GM12878 (cell line): ENCODE measurements at regions not wholly inside any gene's neighbourhood (a gene's known extent, or its start where the extent isn't known, plus 50 kb on each side); places are given as distances from the start of the nearest gene placed in this dataset.

ENCODE experiments used
- ATAC-seq: fragments of 200-7000 bp; cut with Tn5 transposase; 3 replicates; pipeline ENCODE4 v1.9.1; 2020; ENCODE audit warnings: mild to moderate bottlenecking, moderate library complexity
- BruUV-seq: library from RNA; stranded (reverse); fragments of 400-500 nt; replicated peaks from 2 replicates; lab custom pipeline; 2021; lab: Mats Ljungman, UMichigan
- CTCF ChIA-PET: fragments of 300-600 bp; sonication (Branson Sonifier 250); formaldehyde crosslinking; extraction: SDS; loops from one replicate; lab custom pipeline; 2021; ENCODE audit warnings: inconsistent platforms; lab: Yijun Ruan, JAX
- POLR2A ChIA-PET: fragments of 350-600 bp; formaldehyde crosslinking; extraction: SDS; loops from one replicate; lab custom pipeline; 2021; ENCODE audit warnings: inconsistent platforms; lab: Charles Lee
- RAD21 ChIA-PET: fragments of 300-600 bp; sonication (Branson Sonifier 250); formaldehyde crosslinking; loops from one replicate; lab custom pipeline; 2023; ENCODE audit warnings: antibody characterized with exemption; ENCODE audit not compliant: unreplicated experiment; lab: Charles Lee
- SMC1A ChIA-PET: fragments of 300-600 bp; sonication (Branson Sonifier 250); formaldehyde crosslinking; loops from one replicate; lab custom pipeline; 2023; ENCODE audit not compliant: unreplicated experiment, uncharacterized antibody; lab: Charles Lee
- DNase-seq: peaks from one replicate; pipeline ENCODE4 v3.0.0-alpha.2; 2011; ENCODE audit warnings: low read depth, low spot score
- FAIRE-seq: peaks from 3 replicates; lab custom pipeline; 2011; peaks lifted over from hg19 to GRCh38; lab: Jason Lieb, UNC
- H2AFZ ChIP-seq: 2 replicates; pipeline ENCODE4 v1.6.0; 2011; ENCODE audit warnings: low read depth, low read length, control low read depth; ENCODE audit not compliant: control insufficient read depth
- H3K27ac ChIP-seq: 2 replicates; pipeline ENCODE4 v1.5.1; 2011; ENCODE audit warnings: control low read depth; ENCODE audit not compliant: control insufficient read depth, insufficient read depth
- H3K27me3 ChIP-seq, 2 experiments: replicated peaks in 1 of 2; 2 replicates each; pipeline versions ENCODE4 v1.6.0 to v1.6.1; 2011; ENCODE audit warnings: low read length in 1 of 2; ENCODE audit not compliant: control insufficient read depth in 2 of 2, insufficient read depth in 2 of 2
- H3K36me3 ChIP-seq, 2 experiments: 2 replicates each; pipeline ENCODE4 v1.5.1; 2011; ENCODE audit warnings: low read length in 1 of 2; ENCODE audit not compliant: control insufficient read depth in 2 of 2, insufficient read depth in 2 of 2
- H3K4me1 ChIP-seq: 2 replicates; pipeline ENCODE4 v1.6.1; 2011; ENCODE audit warnings: mild to moderate bottlenecking, low read length, moderate library complexity, mixed read lengths; ENCODE audit not compliant: control insufficient read depth, insufficient read depth
- H3K4me2 ChIP-seq: 2 replicates; pipeline ENCODE4 v1.6.0; 2011; ENCODE audit warnings: control low read depth; ENCODE audit not compliant: control insufficient read depth, insufficient read depth
- H3K4me3 ChIP-seq: fragments of 200-600 bp; sonication (generic); 2 replicates; pipeline ENCODE4 v1.5.1; 2016
- H3K79me2 ChIP-seq: 2 replicates; pipeline ENCODE4 v1.6.0; 2011; ENCODE audit warnings: low read length; ENCODE audit not compliant: control insufficient read depth, insufficient read depth
- H3K9ac ChIP-seq: 2 replicates; pipeline ENCODE4 v1.8.0; 2011; ENCODE audit warnings: low read length, control low read depth, mixed read lengths; ENCODE audit not compliant: control insufficient read depth, insufficient read depth
- H3K9me3 ChIP-seq: replicated peaks from 3 replicates; pipeline ENCODE4 v1.5.1; 2011; ENCODE audit warnings: mild to moderate bottlenecking, low read length; ENCODE audit not compliant: control insufficient read depth, insufficient read depth
- H4K20me1 ChIP-seq: 2 replicates; pipeline ENCODE4 v1.6.0; 2011; ENCODE audit not compliant: control insufficient read depth, insufficient read depth
- BHLHE40 ChIP-seq, 2 experiments: fragments of 450-650 bp in 1 of 2; IDR thresholded peaks; 2 replicates each; pipeline ENCODE4 v1.6.1; 2011 to 2017; ENCODE audit warnings: low read depth in 2 of 2, borderline replicate concordance in 1 of 2, improper control_type of control experiment in 1 of 2, low read length in 1 of 2, mild to moderate bottlenecking in 1 of 2
- CUX1 ChIP-seq: IDR thresholded peaks from 2 replicates; pipeline ENCODE4 v1.6.1; 2012; ENCODE audit warnings: improper control_type of control experiment, low read depth, low read length; ENCODE audit not compliant: insufficient replicate concordance
- EGR1 ChIP-seq, 2 experiments: IDR thresholded peaks; 1 replicate in 1 of 2; 2 replicates in 1 of 2; pipeline ENCODE4 v1.6.1; 2011 to 2012; ENCODE audit warnings: low read depth in 2 of 2, low read length in 2 of 2, borderline replicate concordance in 1 of 2, mild to moderate bottlenecking in 1 of 2, moderate library complexity in 1 of 2
- FOS ChIP-seq: IDR thresholded peaks from 3 replicates; pipeline ENCODE4 v1.6.1; 2011; ENCODE audit warnings: borderline replicate concordance; ENCODE audit not compliant: insufficient read length; ENCODE audit errors: extremely low read depth
- HDAC2 ChIP-seq: fragments of 200-600 bp; sonication (generic); IDR thresholded peaks from 2 replicates; pipeline ENCODE4 v1.6.1; 2017
- HSF1 ChIP-seq: fragments of 150-350 bp; IDR thresholded peaks from 2 replicates; pipeline ENCODE4 v1.6.1; 2014; ENCODE audit warnings: mild to moderate bottlenecking, low read depth, low read length
- MTA2 ChIP-seq: fragments of 450-650 bp; IDR thresholded peaks from 2 replicates; pipeline ENCODE4 v1.6.1; 2016; ENCODE audit warnings: low read depth, mild to moderate bottlenecking, moderate library complexity
- MXI1 ChIP-seq: fragments of 150-350 bp; IDR thresholded peaks from 2 replicates; pipeline ENCODE4 v1.6.1; 2011; ENCODE audit warnings: low read depth, mild to moderate bottlenecking, inconsistent platforms, low read length, improper control_type of control experiment
- SIX5 ChIP-seq: IDR thresholded peaks from 2 replicates; pipeline ENCODE4 v1.6.1; 2011; ENCODE audit warnings: mild to moderate bottlenecking, low read depth, low read length, moderate library complexity; ENCODE audit not compliant: severe bottlenecking
- TCF12 ChIP-seq: IDR thresholded peaks from 2 replicates; pipeline ENCODE4 v1.6.1; 2011; ENCODE audit warnings: low read depth, mild to moderate bottlenecking, low read length
- TCF7 ChIP-seq: IDR thresholded peaks from 2 replicates; pipeline ENCODE4 v1.6.1; 2014; ENCODE audit warnings: antibody characterized with exemption, borderline replicate concordance
- WRNIP1 ChIP-seq: IDR thresholded peaks from 2 replicates; pipeline ENCODE4 v1.6.1; 2011; ENCODE audit warnings: low read depth, low read length, improper control_type of control experiment, borderline replicate concordance
- WGBS: methylation state at CpG from one replicate; pipeline ENCODE4 v1.1.6; 2016; ENCODE audit warnings: low lambda C conversion rate; ENCODE audit not compliant: insufficient replicate concordance, insufficient coverage; ENCODE audit errors: missing lambda C conversion rate; 5-methylcytosine and 5-hydroxymethylcytosine counted together
- in situ Hi-C: fragments of 300-500 bp; cut with MboI; formaldehyde crosslinking; loops from 9 replicates; pipeline ENCODE4 v1.14.3; 2018; ENCODE audit warnings: mixed read lengths
- intact Hi-C: fragments of 100-400 bp; cut with micrococcal nuclease; formaldehyde crosslinking; loops from one replicate; pipeline ENCODE4 v1.14.2; 2022; ENCODE audit not compliant: unreplicated experiment

GRCh38 chr14:54229136-54229535 lies 167.7 kb upstream of the CDKN3 start:
- no peak overlapping the region for H3K9ac ChIP-seq
- H3K27me3 ChIP-seq = no peaks in the 10 kb centered on the region; a peak in 1 of 4 replicates
- BruUV-seq = no TSS peak
- H3K4me2 ChIP-seq = no peak overlapping the region
- SMC1A ChIA-PET = no interaction called here
- CTCF ChIA-PET = no interaction called here
- TF ChIP-seq CUX1 (no peak), MXI1 (no peak), WRNIP1 (no peak), FOS (no peak), MTA2 (no peak), TCF12 (no peak), SIX5 (no peak), EGR1 (IDR thresholded peaks at IDR 0.05; ENCODE audit: borderline replicate concordance in 1 of 2, low read depth in 2 of 2, low read length in 2 of 2) (no peak), HSF1 (no peak), HDAC2 (no peak), TCF7 (no peak), BHLHE40 (IDR thresholded peaks at IDR 0.05; ENCODE audit: borderline replicate concordance in 1 of 2, low read depth in 2 of 2, low read length in 1 of 2) (no peak)
- TF ChIP-seq, all 136 proteins: peak for 0
- intact Hi-C loops (no loop called here), in situ Hi-C loops (no loop called here)
- Histone ChIP-seq H3K9me3 (no peaks in the 10 kb centered on the region), H2AFZ (no peak overlapping the region), H3K4me3 (no peak overlapping the region), H3K79me2 (no peaks in the 10 kb centered on the region), H3K36me3 (no peaks in the 10 kb centered on the region), H3K4me1 (no peaks in the 10 kb centered on the region), H3K27ac (no peak overlapping the region), H4K20me1 (no peaks in the 10 kb centered on the region)
- FAIRE-seq (no peak), ATAC-seq (no peak), DNase-seq (no peak)
- 30% methylated on average over 1 of the region's 1 CpG for WGBS
- RAD21 ChIA-PET = no interaction called here
- POLR2A ChIA-PET = interaction anchor here (0.6 kb wide), 1 partner anchor 30 kb away, joined by 3 read pairs; no protein-coding TSS in a partner anchor
